GM19463 (cell line): ENCODE measurements at regions not wholly inside any gene's neighbourhood (a gene's known extent, or its start where the extent isn't known, plus 50 kb on each side); places are given as distances from the start of the nearest gene placed in this dataset.

Source experiments
- ATAC-seq: cut with Tn5 transposase; IDR thresholded peaks from one replicate; pipeline ENCODE4 v1.9.1; 2021; ENCODE audit warnings: mild to moderate bottlenecking, moderate library complexity; ENCODE audit not compliant: unreplicated experiment

DNA sequence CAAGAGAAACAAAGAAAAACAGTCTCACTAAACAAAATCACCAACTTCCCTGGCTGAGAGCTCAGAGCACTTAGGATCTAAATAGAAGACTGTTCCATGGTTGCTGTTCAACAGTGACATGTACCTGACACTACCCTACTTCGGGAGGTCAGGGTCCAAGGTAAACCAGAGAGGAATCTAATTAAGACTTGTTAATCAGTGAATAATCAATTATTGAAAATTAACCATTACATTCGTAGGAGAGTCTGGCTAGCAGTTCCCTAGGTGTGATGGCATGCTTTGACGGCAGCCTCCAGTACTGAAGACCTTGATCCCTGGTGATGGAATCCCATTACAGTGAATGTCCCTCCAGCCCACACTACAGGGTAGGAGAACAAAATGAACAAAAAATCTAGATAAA is 154.0 kb upstream of the AFDN start:
- ATAC-seq = no peak

DNA sequence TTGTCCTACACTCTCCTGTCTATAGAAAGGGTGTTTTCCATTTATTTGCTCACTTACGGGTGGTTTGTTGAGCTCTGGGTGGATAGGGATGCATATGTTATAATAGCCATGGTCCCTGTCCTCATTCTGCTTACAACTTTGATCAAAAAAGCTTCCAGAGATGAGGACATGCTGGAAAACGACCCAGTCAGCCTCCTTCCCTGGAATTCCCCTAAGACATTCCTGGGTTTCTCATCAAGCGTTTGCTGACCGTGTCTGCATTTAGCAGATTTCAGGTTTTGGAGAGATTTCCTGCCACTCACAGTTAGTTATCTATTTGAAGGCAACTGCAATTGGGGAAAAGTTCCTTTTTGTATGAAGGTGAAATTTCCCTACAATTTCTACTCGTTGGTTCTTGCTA is 152.8 kb upstream of the AFDN start:
- ATAC-seq = no peak

DNA sequence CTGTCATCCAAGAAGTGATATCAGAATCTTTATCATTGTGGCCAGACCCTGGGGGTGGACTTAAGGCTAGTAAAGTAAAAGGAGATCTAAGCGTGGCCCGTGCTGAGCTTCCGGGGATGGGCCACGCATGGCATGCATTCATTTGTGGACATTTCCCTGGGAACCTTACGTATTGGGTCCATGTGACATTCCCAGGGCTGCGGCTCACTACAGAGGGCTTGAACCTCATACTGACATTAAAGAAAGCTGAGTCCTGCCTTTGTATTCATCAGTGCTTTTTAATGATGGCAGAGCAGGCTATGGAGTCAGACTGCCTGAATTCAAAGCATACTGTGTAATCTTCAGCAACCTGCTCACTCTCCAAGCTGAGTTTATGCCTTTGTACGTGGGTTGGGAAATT is 152.2 kb upstream of the AFDN start:
- ATAC-seq = no peak

DNA sequence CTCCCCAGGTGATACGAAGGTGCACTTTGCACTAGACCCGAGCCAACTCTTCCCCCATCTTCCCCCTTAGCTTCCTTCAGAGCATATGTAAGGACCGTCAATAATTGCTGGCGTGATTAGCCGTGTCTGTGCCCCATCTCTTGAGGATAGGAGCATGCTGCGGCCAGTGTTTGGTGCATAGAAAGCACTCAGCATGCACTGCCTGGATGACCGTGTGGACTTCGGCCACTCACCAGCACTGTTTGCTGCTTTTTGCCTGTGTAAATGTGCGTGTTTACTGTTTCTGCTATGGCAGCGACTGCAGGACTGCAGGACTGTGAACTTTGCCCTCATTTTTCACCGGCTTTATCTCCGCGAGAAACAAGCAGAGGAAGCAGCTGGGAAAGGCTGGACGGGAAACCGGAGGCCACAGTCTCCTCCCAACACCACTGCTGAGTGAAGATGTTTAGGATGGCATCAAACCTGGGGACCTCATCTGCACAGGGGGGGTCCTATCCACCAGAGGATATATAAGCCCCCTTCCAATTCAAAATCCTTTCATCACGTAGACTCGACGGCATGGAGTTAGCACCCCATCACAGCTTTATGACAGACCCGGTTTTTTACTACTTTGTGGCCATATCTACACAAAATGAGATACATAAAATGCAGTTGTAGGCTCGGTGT is 150.6 kb upstream of the AFDN start:
- no peak for ATAC-seq

DNA sequence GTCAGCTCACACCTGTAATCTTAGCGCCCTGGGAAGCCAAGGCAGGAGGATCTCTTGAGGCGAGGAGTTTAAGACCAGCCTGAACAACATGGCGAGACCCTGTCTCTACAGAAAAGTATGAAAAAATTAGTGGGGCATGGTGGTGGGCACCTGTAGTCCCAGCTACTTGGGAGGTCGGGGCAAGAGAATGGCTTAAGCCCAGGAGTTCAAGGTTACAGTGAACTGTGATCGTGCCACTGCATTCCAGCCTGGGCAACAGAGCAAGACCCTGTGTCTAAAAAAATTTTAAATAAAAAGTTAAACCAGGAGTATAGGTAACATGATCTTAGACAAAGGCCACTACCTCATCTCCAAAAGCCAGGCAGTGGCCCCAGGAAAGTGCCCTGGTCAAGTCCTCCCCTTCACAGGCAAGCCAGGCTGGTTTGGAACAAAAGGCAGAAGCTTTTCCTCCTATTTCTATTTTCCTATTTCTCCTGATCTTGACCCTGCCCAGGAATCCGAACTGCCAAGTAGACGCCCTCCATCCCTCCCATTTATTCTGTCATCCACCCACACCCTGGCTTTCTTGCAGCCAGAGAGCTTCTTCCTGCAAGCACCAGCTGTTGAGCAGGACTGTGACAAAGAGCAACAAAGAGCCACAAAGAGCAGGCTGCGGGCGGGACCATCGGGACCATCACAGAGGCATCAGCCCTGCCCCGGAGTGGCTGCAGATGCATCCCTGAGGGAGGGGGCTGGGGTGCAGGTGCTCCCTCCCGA is 149.9 kb upstream of the AFDN start:
- ATAC-seq = no peak

DNA sequence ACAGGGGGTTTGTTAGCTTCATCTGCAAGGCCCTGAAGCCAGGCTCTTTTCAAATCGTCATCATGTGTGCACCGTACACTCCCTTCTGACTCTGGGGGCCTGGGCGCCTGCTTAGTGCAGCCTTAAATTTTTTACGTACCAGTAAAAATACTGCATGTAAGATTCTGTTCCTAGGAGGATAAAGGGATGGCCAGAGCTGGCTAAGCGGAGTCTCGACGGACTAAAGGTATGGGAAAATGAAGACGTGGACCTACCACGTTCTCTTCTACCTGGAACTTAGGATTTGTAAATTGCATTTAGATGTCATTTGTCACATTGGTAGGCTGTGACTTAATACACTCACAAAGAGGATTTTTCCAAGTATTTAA is 149.3 kb upstream of the AFDN start:
- no peak for ATAC-seq

DNA sequence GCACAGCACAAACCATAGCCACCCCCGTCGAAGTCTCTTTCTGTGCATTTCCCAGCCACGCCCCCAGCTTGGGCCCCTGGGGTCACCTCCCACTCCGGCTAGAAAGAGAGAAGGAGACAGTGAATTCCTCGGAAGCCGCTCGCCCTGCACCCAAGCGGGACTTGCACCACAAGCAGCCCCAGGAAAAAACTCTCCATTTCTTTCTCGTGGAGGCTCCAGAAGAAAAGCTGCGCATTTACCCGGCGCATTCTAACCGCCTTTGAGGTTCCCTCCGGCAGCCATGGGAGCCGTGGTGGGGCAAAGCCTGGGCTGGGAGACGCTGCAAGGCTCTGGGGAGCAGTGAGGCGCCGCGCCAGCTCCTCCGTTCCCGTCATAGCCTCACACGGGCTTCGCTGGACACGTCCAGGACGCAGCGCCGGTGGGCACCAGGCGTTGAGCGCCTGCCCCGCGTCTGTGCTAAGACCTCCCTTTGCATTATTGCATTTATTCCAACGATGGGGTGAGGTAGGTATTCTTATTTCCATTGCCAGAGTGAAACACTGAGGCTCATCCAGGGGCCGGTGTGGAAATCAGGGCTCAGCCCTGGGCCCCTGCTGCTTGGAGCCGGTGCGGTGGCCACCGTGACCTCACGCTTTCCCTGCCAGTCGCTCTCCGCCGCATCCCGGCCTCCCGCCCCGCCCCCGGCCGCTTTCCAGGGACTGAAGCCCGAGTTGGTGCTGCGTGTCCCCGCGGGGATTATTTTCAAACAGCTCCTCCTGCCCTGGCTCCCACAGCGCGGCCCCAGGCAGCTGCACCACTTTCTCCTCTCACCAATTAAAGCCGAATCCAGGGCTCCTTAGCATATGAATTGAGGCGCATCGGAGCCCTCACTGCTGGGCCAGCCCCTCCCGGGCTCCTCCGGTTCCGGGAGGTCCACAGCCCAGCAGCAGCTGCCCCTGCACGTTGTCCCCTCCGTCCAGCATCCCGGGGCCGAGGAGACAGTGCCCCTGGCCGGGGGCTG is 148.3 kb upstream of the AFDN start:
- ATAC-seq = no peak

DNA sequence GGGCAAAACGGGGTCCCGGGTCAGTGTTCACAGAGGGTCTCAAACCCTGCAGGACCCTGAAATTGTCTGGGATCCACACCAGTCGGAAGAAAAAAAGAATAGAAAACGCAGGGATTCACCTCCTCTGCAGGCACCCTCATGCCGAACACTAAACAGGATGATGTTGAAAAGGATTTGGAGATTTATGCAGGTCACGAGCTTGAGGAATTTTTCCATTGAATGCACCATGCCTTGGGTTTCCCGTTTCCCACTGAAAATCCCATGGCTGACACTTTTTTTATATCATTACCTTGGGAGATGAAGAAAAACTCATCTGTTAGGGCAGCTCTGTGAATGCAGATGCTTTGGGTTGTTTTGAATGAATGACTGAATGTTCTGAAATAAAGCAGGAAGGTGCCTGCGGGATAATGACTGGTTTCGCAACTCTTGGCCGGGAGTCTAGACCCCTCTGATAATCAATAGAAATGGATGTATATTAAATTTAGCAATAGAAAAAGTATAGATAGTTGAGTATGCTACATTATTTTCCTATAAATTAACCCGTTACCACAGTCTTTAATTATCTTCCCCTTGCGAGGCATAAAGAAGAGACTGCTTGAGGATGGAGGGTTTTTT is 147.5 kb upstream of the AFDN start:
- no peak for ATAC-seq

DNA sequence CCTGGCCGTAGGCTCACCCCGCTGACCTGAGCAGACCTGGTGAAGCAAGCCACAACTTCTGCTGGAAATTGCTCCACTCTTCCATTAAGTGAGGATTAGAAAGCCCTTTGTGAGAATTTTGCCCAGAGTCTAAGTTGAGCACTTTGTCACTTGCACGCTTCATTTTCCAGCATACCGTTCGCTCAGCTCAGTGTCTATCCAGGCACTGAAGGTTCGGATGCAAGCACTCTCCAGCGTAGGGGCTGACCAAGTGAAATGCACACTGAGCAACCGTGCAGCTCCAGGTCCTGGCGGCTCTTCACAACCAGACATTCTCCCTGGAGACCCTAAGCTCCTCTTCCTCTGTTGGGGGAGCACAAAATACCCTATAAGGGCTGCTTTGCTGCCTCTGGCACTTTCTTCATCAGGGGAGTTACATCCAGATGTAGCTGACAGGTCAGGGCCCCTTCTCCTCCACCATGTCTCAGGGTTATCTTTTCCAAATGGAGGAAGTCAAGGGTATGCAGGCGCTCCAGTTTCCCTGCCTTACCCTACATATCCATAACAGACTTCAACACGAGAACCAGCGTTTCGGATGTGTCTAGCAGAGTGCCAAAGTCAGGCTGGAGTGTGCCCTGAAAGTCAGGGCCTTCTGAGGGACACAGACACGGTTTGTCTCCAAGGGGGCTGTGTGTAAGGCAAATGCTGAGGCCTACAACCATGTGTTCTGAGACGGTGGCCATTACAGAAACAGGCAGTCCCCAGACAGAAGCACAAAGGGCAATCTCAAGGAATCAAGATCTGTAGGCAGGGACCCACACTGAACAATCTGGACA is 146.7 kb upstream of the AFDN start:
- no peak for ATAC-seq

DNA sequence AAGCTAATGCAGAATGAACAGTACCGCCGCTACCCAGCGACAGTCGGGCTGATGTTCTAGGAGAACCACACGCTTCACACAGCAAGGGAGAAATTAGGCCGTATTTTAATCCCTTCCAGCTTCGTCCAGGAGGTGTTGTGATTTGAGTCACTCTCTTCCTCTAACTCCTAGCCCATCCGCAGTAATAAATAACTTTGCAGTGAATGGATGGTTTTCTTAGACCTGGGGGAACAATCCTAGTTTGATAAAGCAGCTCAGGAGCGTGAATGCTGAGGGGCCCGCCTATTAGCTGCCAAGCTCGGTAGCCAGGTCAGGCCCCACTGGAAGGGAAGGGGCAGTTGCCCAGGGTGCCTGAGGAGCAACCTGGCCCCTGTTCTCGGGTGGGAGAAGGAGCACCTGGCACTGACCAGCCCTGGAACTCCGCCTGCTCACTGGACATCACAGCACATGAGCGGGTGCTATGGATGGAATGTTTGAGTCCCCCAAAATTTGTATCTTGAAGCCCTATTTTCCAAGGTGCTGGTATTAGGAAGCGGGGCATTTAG is 146.0 kb upstream of the AFDN start:
- no peak for ATAC-seq

DNA sequence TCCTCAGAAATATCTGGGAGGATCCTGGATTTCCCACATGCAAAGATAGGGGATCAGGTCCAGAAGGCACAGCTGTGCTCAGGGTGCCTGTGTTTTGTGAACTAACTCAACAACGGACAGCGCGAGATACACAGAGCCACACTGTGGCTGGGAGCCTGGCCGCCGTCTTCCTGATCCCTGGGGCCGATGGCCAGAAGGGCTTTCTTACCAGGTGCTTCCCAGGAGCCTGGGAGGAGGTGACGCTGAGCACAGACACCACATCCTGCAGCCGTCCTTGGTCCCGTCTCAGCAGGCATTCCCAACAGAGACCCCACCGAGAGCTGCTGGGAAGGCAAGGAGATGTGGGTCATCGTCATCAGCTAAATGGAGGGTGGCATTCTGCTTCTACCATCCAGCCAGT is 144.6 kb upstream of the AFDN start:
- no peak for ATAC-seq

DNA sequence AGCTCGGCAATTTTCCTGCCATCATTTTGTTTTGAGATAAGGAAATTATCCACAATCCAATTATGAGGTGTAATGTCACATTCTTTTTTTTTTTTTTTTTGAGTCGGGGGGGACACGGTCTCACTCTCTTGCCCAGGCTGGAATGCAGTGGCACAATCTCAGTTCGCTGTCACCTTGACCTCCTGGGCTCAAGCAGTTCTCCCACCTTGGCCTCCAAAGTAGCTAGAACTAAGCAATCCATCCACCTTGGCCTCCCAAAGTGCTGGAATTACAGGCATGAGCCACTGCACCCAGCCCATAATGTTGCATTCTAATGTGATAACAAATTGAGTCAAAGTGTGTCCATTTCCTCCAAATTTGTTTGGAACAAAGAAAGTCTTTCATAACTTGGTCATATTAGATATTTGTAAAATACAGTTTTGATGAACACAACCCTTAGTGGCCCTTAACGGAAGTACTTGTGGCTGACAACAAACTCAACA is 144.1 kb upstream of the AFDN start:
- ATAC-seq = no peak

DNA sequence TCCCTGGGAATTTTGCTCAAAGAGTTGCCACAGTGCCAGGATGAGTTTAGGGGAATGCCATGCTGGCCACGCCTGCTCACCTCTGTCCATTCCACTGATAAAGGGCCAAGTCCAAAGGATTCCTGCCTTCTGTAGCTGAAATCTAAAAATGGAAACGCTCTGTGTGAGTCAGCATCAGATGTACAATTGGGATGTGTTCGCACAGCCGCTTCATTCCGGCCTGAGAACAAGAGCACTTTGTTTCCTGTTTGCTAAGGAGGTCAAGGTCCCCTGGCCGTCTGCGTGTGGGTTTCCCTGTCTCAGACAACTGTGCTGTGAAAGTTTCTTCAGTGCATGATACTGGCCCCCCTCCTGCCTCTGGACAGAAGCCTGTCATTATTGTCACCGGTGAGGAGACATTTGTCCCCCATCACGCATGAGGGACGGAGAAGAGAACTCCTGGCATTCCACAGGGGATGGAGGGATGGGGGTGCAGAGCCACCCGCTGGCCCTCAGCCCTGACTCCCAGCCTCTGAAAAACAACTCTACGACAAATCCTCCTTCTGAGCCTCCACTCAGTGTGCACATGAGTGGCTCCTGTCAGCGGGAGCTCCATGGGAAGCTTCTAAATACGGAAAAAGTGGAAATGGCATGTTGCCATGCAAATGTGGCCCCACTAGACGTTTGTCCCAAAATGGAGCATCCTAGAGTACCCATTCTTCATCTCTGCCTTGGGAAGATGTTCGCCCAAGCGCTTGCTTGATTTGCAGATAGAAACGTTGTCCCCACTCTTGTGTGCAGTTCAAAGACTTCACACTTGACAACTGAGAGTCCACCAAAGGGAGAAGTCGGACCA is 143.5 kb upstream of the AFDN start:
- ATAC-seq = no peak

DNA sequence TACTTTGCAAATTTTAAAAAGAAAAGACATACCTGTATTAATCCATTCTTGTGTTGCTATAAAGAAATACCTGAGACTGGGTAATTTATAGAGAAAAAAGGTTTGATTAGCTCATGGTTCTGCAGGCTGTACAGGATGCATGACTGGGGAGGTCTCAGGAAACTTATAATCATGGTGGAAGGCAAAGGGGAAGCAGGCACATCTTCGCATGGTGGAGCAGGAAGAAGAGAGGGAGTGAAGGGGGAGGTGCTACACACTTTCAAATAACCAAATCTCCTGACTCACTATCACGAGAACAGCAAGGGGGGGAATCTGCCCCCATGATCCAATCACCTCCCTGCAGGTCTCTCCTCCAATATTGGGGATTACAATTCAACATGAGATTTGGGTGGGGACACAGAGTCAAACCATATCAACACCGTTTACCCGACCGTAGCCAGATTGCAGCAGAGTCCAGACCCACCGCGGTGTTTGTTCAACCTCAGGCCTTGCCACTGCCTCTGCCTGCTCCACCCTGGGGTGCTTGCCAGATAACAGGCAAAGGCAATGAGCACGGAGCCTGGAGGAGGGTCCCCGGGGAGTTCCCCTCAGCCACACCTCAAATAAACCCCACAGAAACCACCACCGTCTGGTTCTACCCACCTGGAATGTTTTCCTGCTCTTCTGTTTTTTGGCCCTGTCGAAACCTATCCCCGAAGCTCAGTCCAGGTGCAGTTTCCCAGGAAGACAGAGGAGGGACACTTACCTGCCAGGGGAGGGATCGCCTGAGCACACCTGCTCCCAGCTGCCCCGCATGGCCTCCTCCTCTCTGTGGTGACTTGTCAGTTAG is 142.2 kb upstream of the AFDN start:
- no peak for ATAC-seq

DNA sequence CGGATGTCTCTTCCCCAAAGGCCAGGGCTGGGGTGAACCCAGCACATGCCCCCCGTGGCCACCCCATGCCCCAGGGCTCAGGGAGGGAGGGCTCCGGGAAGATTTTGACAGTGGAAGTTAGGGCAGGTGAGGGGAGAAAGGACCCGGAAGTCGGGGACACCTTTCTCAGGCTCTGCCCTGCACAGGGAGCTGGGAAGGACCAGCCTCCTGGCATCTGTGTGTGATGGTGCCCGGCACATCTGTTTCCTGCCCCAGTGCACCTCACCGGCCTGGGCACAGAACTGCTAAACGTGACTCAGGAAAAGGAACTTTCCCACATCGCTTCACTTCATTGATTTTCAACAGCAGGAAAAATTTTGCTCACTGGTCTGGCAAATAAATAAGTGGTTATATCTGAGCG is 141.1 kb upstream of the AFDN start:
- ATAC-seq = no peak

DNA sequence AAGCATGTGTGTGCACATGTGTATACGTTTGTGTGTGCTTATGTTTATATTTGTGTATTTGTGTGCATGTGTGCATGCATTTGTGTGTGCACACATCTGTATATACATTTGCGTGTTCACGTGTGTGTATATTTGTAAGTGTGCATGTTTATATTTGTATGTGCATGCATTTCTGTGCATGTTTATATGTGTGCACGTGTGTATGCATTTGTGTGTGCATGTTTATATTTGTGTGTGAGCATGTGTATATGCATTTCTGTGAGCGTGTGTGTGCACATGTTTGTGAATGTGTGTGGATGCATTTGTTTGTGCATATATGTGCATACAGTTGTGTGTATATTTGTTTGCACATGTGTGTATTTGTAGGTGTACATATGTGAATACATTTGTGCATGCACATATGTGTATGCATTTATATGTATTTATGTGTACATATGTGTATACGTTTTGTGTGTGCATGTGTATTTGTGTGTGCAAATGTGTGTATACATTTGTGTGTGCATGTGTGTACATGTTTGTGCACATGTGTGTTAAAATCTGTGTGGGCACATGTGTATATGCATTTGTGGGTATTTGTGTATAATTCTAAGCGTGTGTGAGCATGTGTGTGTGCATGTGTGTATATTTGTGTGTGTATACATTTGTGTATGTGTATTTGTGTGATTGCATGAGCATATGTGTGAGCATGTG is 140.4 kb upstream of the AFDN start:
- no peak for ATAC-seq

DNA sequence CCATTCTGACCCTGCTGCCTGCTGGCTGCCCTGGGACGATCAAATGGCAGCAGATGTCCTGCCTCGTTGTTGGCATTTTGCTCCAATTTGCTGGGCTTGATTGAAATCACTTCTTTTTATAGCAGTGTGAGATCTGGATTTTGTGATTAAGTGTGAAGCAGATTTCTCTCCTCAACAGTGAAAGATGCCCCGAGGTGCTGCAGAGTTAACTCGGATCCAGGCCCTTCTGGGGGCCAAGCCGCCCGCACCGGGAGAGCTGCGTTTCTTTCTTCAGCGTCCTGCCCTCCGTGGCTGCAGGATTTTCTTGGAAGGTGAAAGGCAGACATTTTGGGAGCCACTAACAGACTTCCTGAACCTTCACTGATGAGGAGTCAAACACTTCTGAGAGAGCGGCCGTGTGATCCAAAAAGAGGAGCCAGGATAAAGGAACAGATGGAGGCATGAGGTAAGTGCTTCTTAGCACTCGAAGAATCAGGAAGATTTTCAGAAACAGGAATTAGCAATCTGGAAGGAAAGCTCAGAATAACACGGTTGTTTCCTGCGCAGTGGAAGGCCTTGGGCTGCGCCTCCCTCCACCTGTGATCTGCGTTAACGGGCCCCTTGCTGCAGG is 139.5 kb upstream of the AFDN start:
- ATAC-seq = no peak
